HG03025 (cell line): ENCODE measurements at regions not wholly inside any gene's neighbourhood (a gene's known extent, or its start where the extent isn't known, plus 50 kb on each side); places are given as distances from the start of the nearest gene placed in this dataset.

Experiments
- ATAC-seq: cut with Tn5 transposase; IDR thresholded peaks from one replicate; pipeline ENCODE4 v1.9.1; 2021; ENCODE audit warnings: mild to moderate bottlenecking, moderate library complexity; ENCODE audit not compliant: unreplicated experiment, low FRiP score

GRCh38 chr1:98487620-98488019, 173.9 kb upstream of the SNX7 start:
- ATAC-seq: no peak

- ATAC-seq: no peak
Measured at GRCh38 chr1:98482611-98483010, 178.9 kb upstream of the SNX7 start.

GRCh38 chr1:98480271-98480670, 181.2 kb upstream of the SNX7 start:
- no peak for ATAC-seq

DNA sequence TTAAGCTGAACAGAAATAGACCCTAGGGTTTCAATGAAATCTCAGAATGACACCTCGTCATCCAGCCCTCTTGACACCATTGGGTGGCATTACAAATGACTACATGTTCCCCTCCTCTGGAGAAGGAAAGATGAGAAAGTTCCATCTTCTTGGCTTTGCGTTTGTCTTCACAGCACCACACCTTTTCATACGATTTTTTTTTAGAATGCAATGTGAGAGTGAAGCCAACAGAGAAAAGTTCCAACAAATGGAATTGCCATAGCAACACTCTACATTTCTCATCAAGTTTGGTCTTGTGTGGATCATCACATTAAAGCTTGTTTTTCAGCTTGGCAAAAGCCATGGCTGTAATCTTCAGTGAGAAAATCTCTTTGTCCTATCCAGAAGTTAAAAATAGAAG, 183.4 kb upstream of the SNX7 start:
- no peak for ATAC-seq

GRCh38 chr1:98472878-98473277, 188.6 kb upstream of the SNX7 start:
- no peak for ATAC-seq

DNA sequence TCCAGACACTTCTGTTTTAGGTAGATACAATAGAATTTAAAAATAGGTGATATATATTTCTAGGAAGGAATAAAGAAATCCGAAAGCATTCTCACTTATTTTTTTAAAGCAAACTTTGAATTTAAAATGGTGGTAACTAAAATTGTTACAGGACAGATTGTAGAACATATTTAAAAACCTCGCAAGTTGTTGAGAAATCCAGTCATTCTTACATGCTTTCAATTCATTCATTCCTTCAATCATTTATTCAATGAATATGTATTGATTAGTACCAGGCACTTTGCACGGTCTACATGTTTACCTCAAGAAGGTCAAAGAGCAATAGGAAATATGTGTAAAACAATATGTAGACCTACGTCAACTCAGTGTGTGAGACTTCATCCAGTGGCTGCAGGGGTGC, 189.9 kb upstream of the SNX7 start:
- no peak for ATAC-seq

DNA sequence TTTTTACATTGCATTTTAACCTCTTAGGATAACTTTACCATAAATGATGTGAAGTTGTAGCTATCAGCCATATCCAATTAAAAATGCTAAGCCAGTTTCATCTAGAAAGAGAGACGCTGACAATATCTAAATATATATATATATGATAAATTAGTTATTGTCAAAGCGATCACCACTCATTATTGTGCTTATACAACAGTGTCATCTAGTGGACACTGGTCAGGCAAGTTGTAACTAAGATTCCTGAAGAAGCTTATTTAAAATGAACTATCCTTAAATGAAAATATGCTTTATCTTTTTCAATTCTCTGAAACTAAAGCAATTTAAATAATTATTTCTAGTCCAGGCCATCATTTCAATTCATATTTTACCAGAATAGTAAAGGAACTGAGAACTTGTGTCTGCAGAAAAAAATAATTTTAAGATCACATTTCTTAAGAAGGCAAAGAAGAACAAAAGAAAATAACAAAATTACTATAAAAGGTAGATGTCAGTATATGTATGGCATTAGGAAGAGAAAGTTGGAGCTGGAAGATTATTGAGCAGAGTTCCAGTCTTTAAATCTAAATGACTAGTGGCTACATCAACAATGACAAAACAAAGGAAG, 193.3 kb upstream of the SNX7 start:
- ATAC-seq: no peak

DNA sequence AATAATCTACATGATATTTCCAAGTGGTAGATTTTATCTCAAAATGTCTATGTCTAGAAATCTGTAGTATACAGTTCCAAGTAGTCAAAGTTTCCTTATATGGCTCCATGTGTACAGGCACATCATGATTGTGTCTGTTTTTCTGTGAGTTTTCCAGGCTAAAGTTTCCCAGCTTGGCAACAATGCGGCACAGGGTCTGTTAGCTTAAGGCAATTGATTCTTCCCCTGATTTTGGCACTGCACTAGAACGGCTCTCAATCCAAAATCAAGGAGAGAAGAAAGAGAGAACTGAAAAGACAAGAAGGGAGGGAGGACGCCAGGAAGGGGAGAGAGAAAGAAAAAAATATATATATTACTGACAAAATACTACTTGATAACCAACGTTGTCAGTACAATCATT, 193.9 kb upstream of the SNX7 start:
- no peak for ATAC-seq

GRCh38 chr1:98467122-98467521, 194.4 kb upstream of the SNX7 start:
- ATAC-seq: no peak

GRCh38 chr1:98461873-98462385, 199.6 kb upstream of the SNX7 start:
- ATAC-seq: no peak

DNA sequence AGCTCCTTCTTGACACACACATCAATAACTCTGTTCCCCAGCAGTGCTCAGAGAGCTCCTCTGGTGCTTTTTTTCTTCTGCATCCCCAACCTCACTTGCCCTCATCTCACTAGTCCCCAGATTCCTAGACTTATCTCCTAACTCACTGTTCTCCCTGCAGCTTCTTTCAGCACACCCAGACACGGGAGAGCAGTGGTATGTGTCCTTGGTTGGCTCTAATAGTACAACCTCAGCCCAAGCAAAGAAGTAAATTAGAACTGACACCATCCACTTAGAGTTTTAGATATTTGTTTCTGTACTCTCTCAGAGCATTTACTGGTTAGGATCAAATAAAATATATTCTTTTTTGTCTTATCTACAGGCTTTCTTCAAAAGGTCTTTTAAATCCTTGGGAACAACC, 201.4 kb upstream of the SNX7 start:
- no peak for ATAC-seq

- ATAC-seq: no peak
Measured at GRCh38 chr1:98459486-98459870, 202.0 kb upstream of the SNX7 start.

DNA sequence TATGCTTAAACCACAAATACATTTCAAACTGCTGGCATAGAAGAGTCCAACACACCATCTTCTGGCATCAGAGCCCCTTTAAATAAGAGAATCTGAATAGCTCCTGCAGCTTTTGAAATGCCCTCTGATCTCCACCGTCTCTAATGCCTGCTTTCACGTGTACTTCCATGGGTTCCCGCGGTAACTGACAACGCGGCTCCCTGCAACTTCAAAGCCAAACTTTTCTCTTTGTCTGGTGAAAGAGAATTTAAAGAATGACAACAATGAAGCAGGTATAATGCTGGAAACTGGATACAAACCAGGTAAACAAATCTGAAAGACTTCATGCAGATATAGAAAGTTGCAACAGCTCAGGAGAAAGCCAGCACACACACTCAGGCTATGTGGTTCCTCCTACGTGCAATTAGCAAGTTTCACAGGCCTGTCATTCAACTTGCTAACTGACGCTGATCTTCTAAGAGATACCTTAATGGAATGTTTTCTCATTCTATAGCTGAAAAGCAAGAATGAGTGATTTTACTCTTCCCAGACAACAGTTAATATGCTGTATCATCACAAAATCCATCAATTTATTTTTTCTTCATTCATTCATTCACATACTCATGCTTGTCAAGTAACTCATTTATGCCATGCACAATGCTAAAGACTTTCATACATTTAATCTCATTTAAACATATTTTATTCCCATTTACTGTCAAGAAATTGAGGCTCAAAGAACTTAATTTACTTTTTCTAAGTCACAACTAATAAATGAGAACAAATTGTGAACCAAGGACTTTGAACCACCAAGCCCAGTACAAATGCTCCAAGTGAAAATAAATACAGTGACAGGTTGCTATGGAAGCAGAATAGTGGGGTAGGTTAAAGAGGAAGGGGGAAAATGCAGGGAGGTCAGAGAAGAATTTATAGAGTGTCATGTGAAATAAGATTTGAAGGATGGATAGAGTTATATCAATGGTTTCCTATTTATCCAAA, 202.7 kb upstream of the SNX7 start:
- ATAC-seq: no peak

GRCh38 chr1:98457248-98457647, 204.3 kb upstream of the SNX7 start:
- ATAC-seq: no peak

DNA sequence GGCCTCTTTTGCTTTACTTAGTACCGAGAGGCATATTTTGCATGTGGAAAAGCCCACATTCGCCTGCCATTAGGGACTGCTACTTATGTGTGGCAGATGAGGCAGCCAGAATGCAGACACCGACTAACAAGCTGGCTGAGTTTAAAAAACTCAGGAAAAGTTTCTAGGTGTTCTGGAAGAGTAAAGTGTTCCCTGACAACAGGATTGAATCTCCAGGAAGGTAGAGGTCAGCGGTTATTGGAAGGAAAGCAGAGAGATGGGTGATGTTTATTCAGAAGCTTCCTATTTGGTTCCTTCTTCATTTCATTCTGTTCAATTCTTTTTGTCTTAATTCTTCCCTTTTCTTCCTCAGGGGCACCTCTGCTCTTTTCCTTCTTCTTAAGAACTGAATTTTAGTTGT, 206.9 kb upstream of the SNX7 start:
- no peak for ATAC-seq

GRCh38 chr1:98453066-98453465, 208.5 kb upstream of the SNX7 start:
- ATAC-seq: no peak

- ATAC-seq: no peak
Measured at GRCh38 chr1:98452162-98452561, 209.4 kb upstream of the SNX7 start.

DNA sequence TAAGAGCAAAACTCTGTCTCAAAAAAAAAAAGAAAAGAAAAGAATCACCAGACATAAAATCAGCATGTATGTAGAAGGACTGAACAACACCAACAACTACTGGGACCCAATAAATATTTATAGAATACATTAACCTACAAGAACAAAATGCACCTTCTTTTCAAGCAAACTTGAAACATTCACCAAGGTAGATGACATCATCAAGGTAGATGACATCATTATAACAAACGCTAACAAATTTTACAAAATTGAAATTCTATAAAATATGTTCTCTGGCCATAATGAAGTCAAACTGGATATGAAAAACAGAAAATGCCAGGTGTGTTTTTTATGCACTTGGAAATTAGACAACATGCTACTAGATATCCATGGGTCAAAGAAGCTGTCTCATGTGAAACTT, 220.2 kb upstream of the SNX7 start:
- no peak for ATAC-seq

DNA sequence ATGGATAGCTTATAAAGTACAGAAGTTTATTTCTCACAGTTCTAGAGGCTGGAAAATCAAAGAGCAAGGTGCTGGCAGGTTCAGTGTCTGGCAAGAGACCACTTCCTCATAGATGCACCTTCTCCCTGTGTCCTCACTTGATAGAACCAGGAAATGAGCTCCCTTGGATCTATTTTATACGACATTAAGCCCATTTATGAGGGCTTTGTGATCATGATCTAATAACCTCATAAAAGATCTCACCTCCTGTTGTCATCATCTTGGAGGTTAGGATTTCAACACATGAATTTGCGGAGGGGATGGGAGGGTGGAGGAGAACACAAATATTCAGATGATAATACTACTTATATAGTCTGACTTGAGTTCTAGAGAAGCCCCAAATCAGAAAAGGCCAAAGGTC, 222.1 kb upstream of the SNX7 start:
- ATAC-seq: no peak

GRCh38 chr1:98437540-98437939, 224.0 kb upstream of the SNX7 start:
- ATAC-seq: no peak

- ATAC-seq: no peak
Measured at GRCh38 chr1:98437011-98437410, 224.5 kb upstream of the SNX7 start.

DNA sequence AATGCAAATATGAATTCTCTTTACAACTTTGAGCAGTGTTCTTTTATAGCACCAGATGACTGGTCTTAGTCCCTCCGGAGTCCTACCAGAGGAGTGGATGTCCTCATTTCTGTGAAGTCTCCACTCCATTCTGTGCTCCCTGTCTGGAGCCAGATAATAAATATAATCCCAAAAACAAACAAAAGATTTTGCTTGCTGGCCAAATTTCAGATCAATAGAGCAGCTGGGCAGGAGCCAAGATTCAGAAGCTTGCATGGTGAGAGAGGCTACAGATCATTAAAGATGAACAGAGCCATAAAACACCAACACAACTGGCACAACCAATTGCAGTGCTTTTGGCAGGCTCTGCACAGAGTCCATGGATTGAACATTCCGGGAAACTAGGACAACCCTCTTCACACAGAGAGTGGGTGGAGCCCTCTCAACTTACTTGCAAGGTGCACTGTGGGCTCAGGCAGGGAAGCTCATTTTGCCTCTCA, 231.5 kb upstream of the SNX7 start:
- ATAC-seq: no peak
